AG09309 (cell line): ENCODE measurements at regions not wholly inside any gene's neighbourhood (a gene's known extent, or its start where the extent isn't known, plus 50 kb on each side); places are given as distances from the start of the nearest gene placed in this dataset.
A peak's percentile ranks its signal among the peaks of the same experiment; 100 is the strongest.

Source experiments
- DNase-seq: peaks from one replicate; pipeline ENCODE4 v3.0.0-alpha.2; 2010; ENCODE audit warnings: low read depth
- H3K4me3 ChIP-seq: 2 replicates; pipeline ENCODE4 v1.5.1; 2011; ENCODE audit warnings: mild to moderate bottlenecking, low read depth, low read length, moderate library complexity; ENCODE audit not compliant: control insufficient read depth
- CTCF ChIP-seq: IDR thresholded peaks from 2 replicates; pipeline ENCODE4 v1.5.1; 2011; ENCODE audit warnings: mild to moderate bottlenecking, low read depth, low read length, inconsistent platforms; ENCODE audit not compliant: insufficient read depth, control insufficient read depth; ENCODE audit errors: missing control alignments

DNA sequence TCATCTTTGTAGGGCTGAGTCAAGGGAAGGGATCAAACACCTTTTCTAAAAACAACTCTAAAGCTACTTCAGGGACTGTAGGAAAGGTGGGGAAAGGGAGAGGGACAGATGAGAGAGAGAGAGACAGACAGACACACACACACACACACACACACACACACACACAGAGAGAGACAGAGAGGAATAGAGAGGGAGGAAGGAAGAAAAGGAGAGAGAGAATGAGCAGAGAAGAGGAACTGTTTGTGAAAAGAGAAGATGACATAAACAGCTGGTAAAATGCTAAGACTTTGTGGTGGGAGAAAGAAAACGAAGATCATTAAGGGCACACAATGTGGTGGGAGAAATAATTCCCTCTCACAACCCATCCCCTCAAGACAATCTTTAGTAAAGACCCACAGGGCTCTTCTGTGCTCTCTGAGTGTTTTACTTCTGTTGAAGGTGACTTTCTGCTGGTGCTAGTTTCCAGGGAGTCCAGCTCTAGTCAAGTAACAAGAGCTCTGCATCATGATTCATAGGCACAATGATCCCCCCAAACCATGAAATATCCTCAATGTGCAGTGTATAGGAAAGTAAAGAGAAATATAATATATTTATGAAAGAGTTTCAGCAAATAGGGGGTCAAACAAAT lies 77.2 kb upstream of the STK17B start:
- no peak for TF ChIP-seq CTCF
- DNase-seq = no peak

DNA sequence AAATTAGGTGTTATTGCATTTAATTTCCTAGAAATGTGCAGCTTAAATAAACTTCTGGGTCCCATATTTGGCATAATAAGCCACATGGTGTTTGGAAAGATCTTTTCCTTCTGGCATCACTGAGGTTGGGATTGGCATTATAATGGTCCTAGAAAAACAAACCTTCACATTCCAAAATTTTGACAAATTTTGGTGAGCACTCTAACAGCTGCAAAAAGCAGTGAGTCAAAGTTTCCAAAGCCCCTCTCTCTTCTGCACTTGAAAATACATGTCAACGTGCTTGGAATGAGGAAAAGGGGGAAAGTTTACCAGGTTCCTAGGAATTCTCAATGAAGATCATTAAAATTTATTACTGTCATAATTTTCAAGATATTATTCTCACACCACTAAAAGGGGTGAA lies 77.8 kb upstream of the STK17B start:
- no peak for TF ChIP-seq CTCF
- DNase-seq = peak; percentile 71
- H3K4me3 ChIP-seq = no peak overlapping the region

More for the DNA sequence above, 77.2 kb upstream of the STK17B start:
- no peak overlapping the region for H3K4me3 ChIP-seq

DNA sequence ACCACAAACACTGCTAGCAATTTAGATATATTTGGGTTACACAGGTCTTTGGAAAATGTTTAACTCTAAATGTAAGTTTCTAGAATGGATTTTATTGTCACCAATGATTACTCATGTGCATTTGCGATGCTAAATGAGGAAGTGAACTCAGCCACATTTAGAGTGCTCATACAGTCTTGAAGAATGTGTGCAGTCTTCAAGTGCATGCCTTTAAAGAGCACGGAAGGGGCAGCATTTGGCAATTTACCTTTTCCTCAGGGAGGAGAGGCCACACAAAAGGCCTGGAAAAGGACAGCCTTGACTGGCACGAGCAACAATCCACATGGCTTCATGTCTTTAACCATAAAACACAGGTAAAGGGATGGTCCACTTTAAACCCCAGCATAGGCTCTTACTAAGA lies 78.5 kb upstream of the STK17B start:
- no peak overlapping the region for H3K4me3 ChIP-seq
- TF ChIP-seq CTCF = no peak

GRCh38 chr2:196251132-196251531 lies 79.8 kb upstream of the STK17B start:
- H3K4me3 ChIP-seq = no peak overlapping the region
- DNase-seq = no peak
- TF ChIP-seq CTCF = no peak

More for the DNA sequence above, 78.5 kb upstream of the STK17B start:
- DNase-seq = no peak

DNA sequence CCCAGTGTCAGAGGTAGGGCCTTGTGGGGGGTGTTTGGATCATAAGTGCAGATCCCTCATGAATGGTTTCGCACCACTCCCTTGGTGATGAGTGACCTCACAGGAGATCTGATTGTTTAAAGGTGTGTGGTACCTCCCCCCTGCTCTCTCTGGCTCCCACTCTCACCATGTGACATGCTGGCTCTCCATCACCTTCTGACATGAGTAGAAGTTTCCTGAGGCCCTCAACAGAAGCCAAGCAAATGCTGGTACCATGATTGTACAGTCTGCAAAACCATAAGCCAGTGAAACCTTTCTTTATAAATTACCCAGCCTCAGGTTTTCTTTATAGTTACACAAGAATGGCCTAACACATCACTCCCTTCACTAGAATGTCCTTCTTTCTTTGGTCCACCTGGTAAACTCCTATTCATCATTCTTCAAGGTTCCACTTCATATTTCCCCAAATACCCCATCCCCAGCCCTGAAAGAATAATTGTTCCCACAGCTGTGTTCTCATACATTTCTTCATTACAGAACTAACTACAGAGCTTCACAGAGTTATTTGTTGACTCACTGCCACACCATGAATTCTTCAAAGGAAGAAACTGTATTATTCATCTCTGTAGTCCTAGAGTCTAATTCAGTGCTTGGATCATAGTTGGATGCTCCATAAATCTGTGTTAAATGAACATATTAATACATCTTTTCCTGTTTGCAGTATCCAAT lies 81.2 kb upstream of the STK17B start:
- H3K4me3 ChIP-seq = no peak overlapping the region
- no peak for DNase-seq
- TF ChIP-seq CTCF = no peak

DNA sequence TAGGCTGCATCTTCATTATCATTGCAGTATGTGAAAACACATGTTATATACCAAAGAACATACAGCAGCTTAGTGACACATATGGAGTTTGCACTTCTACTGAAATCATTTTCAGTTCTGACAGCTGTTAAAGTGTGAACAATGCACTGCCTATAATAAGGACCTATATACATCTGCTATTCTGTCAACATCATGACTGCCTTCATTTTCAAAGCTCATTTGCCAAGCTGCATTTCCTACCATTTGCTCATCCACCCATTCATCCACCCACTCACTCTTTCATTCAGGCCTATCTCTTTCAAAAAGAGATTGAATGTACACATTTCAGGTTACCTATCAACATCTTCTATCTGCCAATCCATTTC lies 81.7 kb upstream of the STK17B start:
- TF ChIP-seq CTCF = no peak
- no peak for DNase-seq
- no peak overlapping the region for H3K4me3 ChIP-seq
